Fibroblast of lung (primary cell): ENCODE measurements at regions not wholly inside any gene's neighbourhood (a gene's known extent, or its start where the extent isn't known, plus 50 kb on each side); places are given as distances from the start of the nearest gene placed in this dataset.

Experiments used
- EZH2 ChIP-seq: IDR thresholded peaks from 2 replicates; pipeline ENCODE4 v1.5.1; 2012; ENCODE audit warnings: low read length, control low read depth, mild to moderate bottlenecking; ENCODE audit errors: missing control alignments
- TF ChIP-seq, protein P1 (sequence below), 2 donors: IDR thresholded peaks in 1 of 2; conservative IDR thresholded peaks in 1 of 2; 1 replicate in 1 of 2; 2 replicates in 1 of 2; pipeline ENCODE4 v1.5.1; 2011 to 2012; ENCODE audit warnings: low read length in 2 of 2, control low read depth in 1 of 2, inconsistent platforms in 1 of 2, low read depth in 1 of 2, mild to moderate bottlenecking in 1 of 2

DNA sequence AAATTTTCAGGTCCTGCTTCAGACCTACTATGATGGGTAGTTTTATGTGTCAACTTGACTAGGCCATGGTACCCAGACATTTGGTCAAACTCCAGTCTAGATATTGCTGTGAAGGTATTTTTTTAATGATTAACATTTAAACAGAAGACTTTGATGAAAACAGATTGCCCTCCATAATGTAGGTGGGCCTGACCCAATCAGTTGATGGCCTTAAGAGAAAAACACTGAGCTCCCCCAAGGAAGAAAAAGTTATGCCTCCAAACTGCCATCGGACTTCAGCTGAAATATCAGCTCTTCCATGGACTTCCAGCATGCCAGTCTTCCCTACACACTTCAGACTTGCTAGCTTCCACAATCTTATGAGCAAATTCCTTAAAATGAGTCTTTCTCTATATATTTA is 67.3 kb upstream of the TYRP1 start:
- TF ChIP-seq, protein P1, sequence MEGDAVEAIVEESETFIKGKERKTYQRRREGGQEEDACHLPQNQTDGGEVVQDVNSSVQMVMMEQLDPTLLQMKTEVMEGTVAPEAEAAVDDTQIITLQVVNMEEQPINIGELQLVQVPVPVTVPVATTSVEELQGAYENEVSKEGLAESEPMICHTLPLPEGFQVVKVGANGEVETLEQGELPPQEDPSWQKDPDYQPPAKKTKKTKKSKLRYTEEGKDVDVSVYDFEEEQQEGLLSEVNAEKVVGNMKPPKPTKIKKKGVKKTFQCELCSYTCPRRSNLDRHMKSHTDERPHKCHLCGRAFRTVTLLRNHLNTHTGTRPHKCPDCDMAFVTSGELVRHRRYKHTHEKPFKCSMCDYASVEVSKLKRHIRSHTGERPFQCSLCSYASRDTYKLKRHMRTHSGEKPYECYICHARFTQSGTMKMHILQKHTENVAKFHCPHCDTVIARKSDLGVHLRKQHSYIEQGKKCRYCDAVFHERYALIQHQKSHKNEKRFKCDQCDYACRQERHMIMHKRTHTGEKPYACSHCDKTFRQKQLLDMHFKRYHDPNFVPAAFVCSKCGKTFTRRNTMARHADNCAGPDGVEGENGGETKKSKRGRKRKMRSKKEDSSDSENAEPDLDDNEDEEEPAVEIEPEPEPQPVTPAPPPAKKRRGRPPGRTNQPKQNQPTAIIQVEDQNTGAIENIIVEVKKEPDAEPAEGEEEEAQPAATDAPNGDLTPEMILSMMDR (conservative IDR thresholded peaks at IDR 0.05 in 1 of 2, IDR thresholded peaks at IDR 0.05 in 1 of 2; ENCODE audit: low read depth in 1 of 2, low read length in 2 of 2), result no peak
- no peak for TF ChIP-seq EZH2
